ENCODE measurements at regions not wholly inside any gene's neighbourhood (a gene's known extent, or its start where the extent isn't known, plus 50 kb on each side); places are given as distances from the start of the nearest gene placed in this dataset.

- Histone ChIP-seq H3K4me1 (no peaks in the 10 kb centered on the region), H3K27ac (no peak overlapping the region), H3K27me3 (no peaks in the 10 kb centered on the region), H3K4me3 (no peak overlapping the region), H3K9me3 (peaks cover 0 to 54% (median 8%) of the 10 kb centered on the region in 11 donors), H3K36me3 (no peaks in the 10 kb centered on the region)
- DNase-seq: no peak
- 80 to 85% methylated on average over 2 of the region's 2 CpGs for WGBS, 2 donors
- intact Hi-C loops (cut with DNase I): no loop called here
- no peak for ATAC-seq
- TF ChIP-seq CTCF (IDR thresholded peaks at IDR 0.05): no peak
These were observed 67.6 kb upstream of the RGMB start for GRCh38 chr5:98705841-98706240.

GRCh38 chr5:98709681-98710080 is 63.8 kb upstream of the RGMB start:
- intact Hi-C loops (cut with DNase I): no loop called here
- Histone ChIP-seq H3K9me3 (peaks cover 0 to 19% (median 5%) of the 10 kb centered on the region in 11 donors), H3K4me1 (no peaks in the 10 kb centered on the region), H3K27me3 (no peaks in the 10 kb centered on the region), H3K36me3 (no peaks in the 10 kb centered on the region), H3K27ac (no peak overlapping the region), H3K4me3 (no peak overlapping the region)
- ATAC-seq (no peak), DNase-seq (no peak)
- 49 to 59% methylated on average over 1 of the region's 1 CpG for WGBS, 2 donors
- TF ChIP-seq CTCF (IDR thresholded peaks at IDR 0.05): no peak

GRCh38 chr5:98713027-98713426 is 60.4 kb upstream of the RGMB start:
- no peak for ATAC-seq
- no peak for DNase-seq
- Histone ChIP-seq H3K27me3 (no peaks in the 10 kb centered on the region), H3K9me3 (peaks cover 0 to under 1% (median 0%) of the 10 kb centered on the region in 11 donors), H3K36me3 (no peaks in the 10 kb centered on the region), H3K4me3 (no peak overlapping the region), H3K27ac (no peak overlapping the region), H3K4me1 (no peaks in the 10 kb centered on the region)
- intact Hi-C loops (cut with DNase I): no loop called here
- no peak for TF ChIP-seq CTCF (IDR thresholded peaks at IDR 0.05)

- Histone ChIP-seq H3K36me3 (no peaks in the 10 kb centered on the region), H3K4me1 (no peaks in the 10 kb centered on the region), H3K27me3 (no peaks in the 10 kb centered on the region), H3K9me3 (peaks cover 0 to 9% (median 0%) of the 10 kb centered on the region in 11 donors), H3K4me3 (no peak overlapping the region), H3K27ac (no peak overlapping the region)
- ATAC-seq: no peak
- no peak for TF ChIP-seq CTCF (IDR thresholded peaks at IDR 0.05)
- DNase-seq: no peak
- intact Hi-C loops (cut with DNase I): no loop called here
These were observed 59.6 kb upstream of the RGMB start for GRCh38 chr5:98713856-98714255.
